ENCODE measurements at regions not wholly inside any gene's neighbourhood (a gene's known extent, or its start where the extent isn't known, plus 50 kb on each side); places are given as distances from the start of the nearest gene placed in this dataset.

DNA sequence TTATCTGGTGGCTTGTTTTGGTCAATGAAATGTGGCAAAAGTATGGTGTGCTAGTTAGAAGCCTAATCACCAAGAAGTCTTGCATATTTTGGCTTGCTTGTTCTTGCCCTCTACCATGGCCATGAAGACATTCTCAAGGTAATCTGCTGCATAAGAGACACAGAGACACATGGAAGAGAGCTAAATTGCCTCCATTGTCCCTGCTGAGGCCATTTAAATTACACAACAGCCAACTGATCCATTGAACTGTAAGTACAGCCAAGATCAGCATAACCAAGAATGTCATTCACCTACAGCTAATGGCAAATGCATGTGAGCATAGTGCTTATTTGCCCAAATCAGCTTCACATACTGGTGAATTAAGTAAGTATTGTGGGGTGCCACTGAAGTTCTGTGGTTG is 603.8 kb downstream of the FRK start:
- DNase-seq (ENCODE audit: low read depth, low spot score) = no peak
- Histone ChIP-seq H3K9me3 (replicated peaks; ENCODE audit: control insufficient read depth, insufficient read depth, low read length) (no peaks in the 10 kb centered on the region), H3K27ac (ENCODE audit: control insufficient read depth, insufficient read depth) (no peak overlapping the region), H3K4me1 (ENCODE audit: control insufficient read depth, insufficient read depth, low read length) (no peaks in the 10 kb centered on the region), H3K27me3 (replicated peaks in 1 of 2; ENCODE audit: control insufficient read depth in 2 of 2, insufficient read depth in 2 of 2, low read length in 1 of 2) (no peaks in the 10 kb centered on the region), H4K20me1 (ENCODE audit: control insufficient read depth, insufficient read depth) (no peaks in the 10 kb centered on the region), H2AFZ (ENCODE audit: control insufficient read depth, low read depth, low read length) (no peak overlapping the region), H3K4me3 (no peak overlapping the region), H3K79me2 (ENCODE audit: control insufficient read depth, insufficient read depth, low read length) (no peaks in the 10 kb centered on the region), H3K36me3 (ENCODE audit: control insufficient read depth in 2 of 2, insufficient read depth in 2 of 2, low read length in 1 of 2) (no peaks in the 10 kb centered on the region), H3K4me2 (ENCODE audit: control insufficient read depth, insufficient read depth) (no peak overlapping the region), H3K9ac (ENCODE audit: control insufficient read depth, insufficient read depth, low read length) (no peak overlapping the region)
- in situ Hi-C loops (cut with MboI) (no loop called here), intact Hi-C loops (cut with micrococcal nuclease; ENCODE audit: unreplicated experiment) (no loop called here)
- FAIRE-seq = no peak
- ATAC-seq = no peak
- BruUV-seq (replicated peaks) = no TSS peak
- POLR2A ChIA-PET = no interaction called here
- TF ChIP-seq SUPT20H (IDR thresholded peaks at IDR 0.05; ENCODE audit: borderline replicate concordance, control insufficient read depth, low read depth, low read length) = no peak
- TF ChIP-seq E2F4 (IDR thresholded peaks at IDR 0.05; ENCODE audit: low read depth, low read length) = no peak
- no peak for TF ChIP-seq TBL1XR1 (IDR thresholded peaks at IDR 0.05; ENCODE audit: low read depth, low read length)
- no peak for TF ChIP-seq DPF2 (IDR thresholded peaks at IDR 0.05)
- TF ChIP-seq EGR1 (IDR thresholded peaks at IDR 0.05; ENCODE audit: borderline replicate concordance in 1 of 2, low read depth in 2 of 2, low read length in 2 of 2) = no peak
- SMC1A ChIA-PET (ENCODE audit: uncharacterized antibody, unreplicated experiment) = no interaction called here
- RAD21 ChIA-PET (ENCODE audit: unreplicated experiment) = no interaction called here
- CTCF ChIA-PET = no interaction called here

DNA sequence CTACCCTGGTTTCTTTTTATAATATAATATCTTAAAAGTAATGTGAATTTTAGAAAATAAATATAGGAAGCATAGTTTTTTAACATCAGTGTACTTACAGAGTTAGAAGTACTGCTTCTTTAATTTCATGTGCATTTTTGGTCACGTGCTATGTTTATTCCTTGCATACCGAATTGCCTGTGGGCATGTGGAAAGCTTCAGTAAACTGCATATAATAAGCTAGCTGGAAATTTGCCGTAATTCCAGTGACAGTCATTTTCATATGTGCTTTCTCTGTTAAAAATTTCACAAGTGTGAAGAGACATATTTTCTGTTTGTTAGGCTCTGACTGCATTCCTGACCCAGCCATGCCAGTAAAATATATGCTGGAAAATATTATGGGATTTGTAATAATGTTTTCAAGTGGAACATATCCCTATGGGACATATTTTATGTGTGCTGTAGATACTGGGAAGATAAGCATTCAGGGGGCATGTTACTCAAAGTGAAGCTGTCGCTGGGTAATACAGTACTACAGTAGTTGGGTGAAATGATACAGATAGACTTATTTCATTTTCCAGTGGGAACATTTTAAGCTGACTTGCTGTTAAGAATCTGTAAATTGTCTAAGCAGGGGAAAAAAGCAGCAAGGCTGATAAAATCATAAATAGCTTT is 616.7 kb downstream of the FRK start:
- RAD21 ChIA-PET (ENCODE audit: unreplicated experiment) = no interaction called here
- Histone ChIP-seq H4K20me1 (ENCODE audit: control insufficient read depth, insufficient read depth) (no peaks in the 10 kb centered on the region), H3K36me3 (ENCODE audit: control insufficient read depth in 2 of 2, insufficient read depth in 2 of 2, low read length in 1 of 2) (no peaks in the 10 kb centered on the region), H3K9me3 (replicated peaks; ENCODE audit: control insufficient read depth, insufficient read depth, low read length) (no peaks in the 10 kb centered on the region), H3K4me3 (no peak overlapping the region), H3K9ac (ENCODE audit: control insufficient read depth, insufficient read depth, low read length) (no peak overlapping the region), H3K27ac (ENCODE audit: control insufficient read depth, insufficient read depth) (no peak overlapping the region), H3K79me2 (ENCODE audit: control insufficient read depth, insufficient read depth, low read length) (no peaks in the 10 kb centered on the region), H3K27me3 (replicated peaks in 1 of 2; ENCODE audit: control insufficient read depth in 2 of 2, insufficient read depth in 2 of 2, low read length in 1 of 2) (no peaks in the 10 kb centered on the region), H3K4me1 (ENCODE audit: control insufficient read depth, insufficient read depth, low read length) (no peaks in the 10 kb centered on the region), H2AFZ (ENCODE audit: control insufficient read depth, low read depth, low read length) (no peak overlapping the region), H3K4me2 (ENCODE audit: control insufficient read depth, insufficient read depth) (no peak overlapping the region)
- TF ChIP-seq RAD21 (IDR thresholded peaks at IDR 0.05; ENCODE audit: insufficient read depth, low read depth, low read length) = no peak
- CTCF ChIA-PET = no interaction called here
- SMC1A ChIA-PET (ENCODE audit: uncharacterized antibody, unreplicated experiment) = interaction anchor here (2.4 kb wide), 1 partner anchor 16 kb away, joined by 5 read pairs; no protein-coding TSS in a partner anchor
- 8% methylated on average over 4 of the region's 4 CpGs for WGBS (ENCODE audit: insufficient coverage, insufficient replicate concordance, low lambda C conversion rate, missing lambda C conversion rate)
- POLR2A ChIA-PET = no interaction called here
- no peak for FAIRE-seq
- no peak for ATAC-seq
- in situ Hi-C loops (cut with MboI) (no loop called here), intact Hi-C loops (cut with micrococcal nuclease; ENCODE audit: unreplicated experiment) (loop anchor here (5.0 to 10.0 kb wide), 2 partner anchors 451 to 533 kb away; no protein-coding TSS in a partner anchor)
- no peak for DNase-seq (ENCODE audit: low read depth, low spot score)
- no TSS peak for BruUV-seq (replicated peaks)
